Liver (tissue), 8 donors: ENCODE measurements at regions not wholly inside any gene's neighbourhood (a gene's known extent, or its start where the extent isn't known, plus 50 kb on each side); places are given as distances from the start of the nearest gene placed in this dataset.

Experiments used
- DNase-seq: peaks from one replicate; pipeline ENCODE4 v3.0.0-alpha.2; 2017; ENCODE audit warnings: low spot score
- H3K27ac ChIP-seq, 2 donors: one replicate each; pipeline ENCODE4 v1.7.0; 2013; ENCODE audit warnings: inconsistent platforms in 2 of 2, low read length in 2 of 2, control low read depth in 1 of 2, low read depth in 1 of 2, mild to moderate bottlenecking in 1 of 2
- H3K27me3 ChIP-seq, 4 donors: one replicate each; pipeline versions ENCODE4 v1.6.1 to v1.7.0; 2013; ENCODE audit warnings: low read length in 3 of 4, inconsistent platforms in 1 of 4, mild to moderate bottlenecking in 1 of 4, moderate library complexity in 1 of 4; ENCODE audit not compliant: control insufficient read depth in 4 of 4, insufficient read depth in 4 of 4
- H3K36me3 ChIP-seq, 4 donors: one replicate each; pipeline versions ENCODE4 v1.6.1 to v1.7.0; 2013; ENCODE audit warnings: low read length in 3 of 4, mild to moderate bottlenecking in 3 of 4, low read depth in 1 of 4, moderate library complexity in 1 of 4; ENCODE audit not compliant: control insufficient read depth in 4 of 4, insufficient read depth in 3 of 4
- H3K4me1 ChIP-seq, 4 donors: one replicate each; pipeline versions ENCODE4 v1.6.1 to v1.7.0; 2013; ENCODE audit warnings: low read length in 3 of 4, mild to moderate bottlenecking in 3 of 4, moderate library complexity in 1 of 4; ENCODE audit not compliant: control insufficient read depth in 4 of 4, insufficient read depth in 4 of 4
- H3K4me3 ChIP-seq, 3 donors: one replicate each; pipeline versions ENCODE4 v1.6.1 to v1.7.0; 2013; ENCODE audit warnings: low read length in 3 of 3, control low read depth in 1 of 3, low read depth in 1 of 3, mild to moderate bottlenecking in 1 of 3
- H3K9ac ChIP-seq, 2 donors: one replicate each; pipeline ENCODE4 v1.7.0; 2013; ENCODE audit warnings: low read length in 2 of 2, mild to moderate bottlenecking in 2 of 2, moderate library complexity in 2 of 2, control low read depth in 1 of 2, low read depth in 1 of 2
- H3K9me3 ChIP-seq, 4 donors: one replicate each; pipeline versions ENCODE4 v1.6.1 to v1.7.0; 2013; ENCODE audit warnings: low read length in 3 of 4; ENCODE audit not compliant: control insufficient read depth in 4 of 4
- EGR1 ChIP-seq, 2 donors: IDR thresholded peaks; 2 replicates each; pipeline ENCODE4 v1.6.1; 2016 to 2018; ENCODE audit warnings: antibody characterized with exemption in 2 of 2, low read depth in 2 of 2
- FOXA2 ChIP-seq: IDR thresholded peaks from 2 replicates; pipeline ENCODE4 v1.6.1; 2016; ENCODE audit warnings: antibody characterized with exemption
- HNF4A ChIP-seq, 2 donors: conservative IDR thresholded peaks; 2 replicates each; pipeline ENCODE4 v1.6.1; 2016; ENCODE audit warnings: antibody characterized with exemption in 2 of 2, mild to moderate bottlenecking in 2 of 2
- HNF4G ChIP-seq: IDR thresholded peaks from 2 replicates; pipeline ENCODE4 v1.6.1; 2016; ENCODE audit warnings: antibody characterized with exemption
- JUND ChIP-seq, 2 donors: IDR thresholded peaks; 2 replicates each; pipeline ENCODE4 v1.6.1; 2016; ENCODE audit warnings: antibody characterized with exemption in 2 of 2
- RAD21 ChIP-seq, 2 donors: IDR thresholded peaks; 2 replicates each; pipeline ENCODE4 v1.6.1; 2016; ENCODE audit warnings: antibody characterized with exemption in 2 of 2, mild to moderate bottlenecking in 2 of 2
- REST ChIP-seq: IDR thresholded peaks from 2 replicates; pipeline ENCODE4 v1.6.1; 2016; ENCODE audit warnings: antibody characterized with exemption, mild to moderate bottlenecking
- SP1 ChIP-seq: IDR thresholded peaks from 2 replicates; pipeline ENCODE4 v1.6.1; 2018; ENCODE audit warnings: antibody characterized with exemption, mild to moderate bottlenecking
- TAF1 ChIP-seq: conservative IDR thresholded peaks from 2 replicates; pipeline ENCODE4 v1.6.1; 2016; ENCODE audit warnings: antibody characterized with exemption, mild to moderate bottlenecking
- YY1 ChIP-seq: IDR thresholded peaks from 2 replicates; pipeline ENCODE4 v1.6.1; 2016; ENCODE audit warnings: antibody characterized with exemption, mild to moderate bottlenecking
- ZBTB33 ChIP-seq: IDR thresholded peaks from 2 replicates; pipeline ENCODE4 v1.6.1; 2016; ENCODE audit warnings: antibody characterized with exemption
- WGBS: extraction: QIAGEN DNeasy Blood & Tissue Kit; methylation state at CpG from one replicate; pipeline ENCODE4 v1.1.7; 2013; 5-methylcytosine and 5-hydroxymethylcytosine counted together
- TF ChIP-seq, protein P1 (sequence below): IDR thresholded peaks from 2 replicates; pipeline ENCODE4 v1.6.1; 2016; ENCODE audit warnings: antibody characterized with exemption
- TF ChIP-seq, protein P2 (sequence below): IDR thresholded peaks from 2 replicates; pipeline ENCODE4 v1.6.1; 2016; ENCODE audit warnings: antibody characterized with exemption
- TF ChIP-seq, protein P3 (sequence below): fragments of 150-350 bp; IDR thresholded peaks from 2 replicates; pipeline ENCODE4 v1.5.1; 2017; ENCODE audit warnings: improper control_type of control experiment, low read depth, low read length; ENCODE audit not compliant: missing input control
- donor health status: healthy.
- donor health status: healthy.
- donor health status: healthy.
- donor health status: healthy.
- donor health status: healthy.

GRCh38 chr16:85470873-85471272 lies 142.2 kb upstream of the GSE1 start:
- Histone ChIP-seq H3K27me3 (no peaks in the 10 kb centered on the region), H3K9ac (no peak overlapping the region), H3K27ac (no peak overlapping the region), H3K36me3 (no peaks in the 10 kb centered on the region), H3K4me3 (no peak overlapping the region), H3K4me1 (peaks cover 3 to 6% (median 4%) of the 10 kb centered on the region in 4 donors), H3K9me3 (no peaks in the 10 kb centered on the region)
- DNase-seq: no peak
- TF ChIP-seq TAF1 (no peak), EGR1 (IDR thresholded peaks at IDR 0.05; ENCODE audit: low read depth in 2 of 2) (no peak), FOXA2 (no peak), YY1 (no peak), HNF4G (no peak), HNF4A (conservative IDR thresholded peaks at IDR 0.05) (no peak), JUND (IDR thresholded peaks at IDR 0.05) (no peak), REST (no peak)
- TF ChIP-seq, protein P1, sequence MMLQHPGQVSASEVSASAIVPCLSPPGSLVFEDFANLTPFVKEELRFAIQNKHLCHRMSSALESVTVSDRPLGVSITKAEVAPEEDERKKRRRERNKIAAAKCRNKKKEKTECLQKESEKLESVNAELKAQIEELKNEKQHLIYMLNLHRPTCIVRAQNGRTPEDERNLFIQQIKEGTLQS: no peak
- TF ChIP-seq, protein P2, sequence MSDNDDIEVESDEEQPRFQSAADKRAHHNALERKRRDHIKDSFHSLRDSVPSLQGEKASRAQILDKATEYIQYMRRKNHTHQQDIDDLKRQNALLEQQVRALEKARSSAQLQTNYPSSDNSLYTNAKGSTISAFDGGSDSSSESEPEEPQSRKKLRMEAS: no peak
- TF ChIP-seq, protein P3, sequence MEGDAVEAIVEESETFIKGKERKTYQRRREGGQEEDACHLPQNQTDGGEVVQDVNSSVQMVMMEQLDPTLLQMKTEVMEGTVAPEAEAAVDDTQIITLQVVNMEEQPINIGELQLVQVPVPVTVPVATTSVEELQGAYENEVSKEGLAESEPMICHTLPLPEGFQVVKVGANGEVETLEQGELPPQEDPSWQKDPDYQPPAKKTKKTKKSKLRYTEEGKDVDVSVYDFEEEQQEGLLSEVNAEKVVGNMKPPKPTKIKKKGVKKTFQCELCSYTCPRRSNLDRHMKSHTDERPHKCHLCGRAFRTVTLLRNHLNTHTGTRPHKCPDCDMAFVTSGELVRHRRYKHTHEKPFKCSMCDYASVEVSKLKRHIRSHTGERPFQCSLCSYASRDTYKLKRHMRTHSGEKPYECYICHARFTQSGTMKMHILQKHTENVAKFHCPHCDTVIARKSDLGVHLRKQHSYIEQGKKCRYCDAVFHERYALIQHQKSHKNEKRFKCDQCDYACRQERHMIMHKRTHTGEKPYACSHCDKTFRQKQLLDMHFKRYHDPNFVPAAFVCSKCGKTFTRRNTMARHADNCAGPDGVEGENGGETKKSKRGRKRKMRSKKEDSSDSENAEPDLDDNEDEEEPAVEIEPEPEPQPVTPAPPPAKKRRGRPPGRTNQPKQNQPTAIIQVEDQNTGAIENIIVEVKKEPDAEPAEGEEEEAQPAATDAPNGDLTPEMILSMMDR: no peak
- WGBS: 92% methylated on average over 13 of the region's 13 CpGs

- Histone ChIP-seq H3K27me3 (no peaks in the 10 kb centered on the region), H3K9me3 (no peaks in the 10 kb centered on the region), H3K9ac (no peak overlapping the region), H3K27ac (no peak overlapping the region), H3K4me1 (no peaks in the 10 kb centered on the region), H3K36me3 (no peaks in the 10 kb centered on the region), H3K4me3 (no peak overlapping the region)
- 80% methylated on average over 15 of the region's 15 CpGs for WGBS
- DNase-seq: no peak
- TF ChIP-seq RAD21 (IDR thresholded peaks at IDR 0.05) (no peak), ZBTB33 (no peak), SP1 (no peak), HNF4A (conservative IDR thresholded peaks at IDR 0.05) (no peak)
- TF ChIP-seq, protein P3: no peak
- TF ChIP-seq, protein P2: no peak
- TF ChIP-seq, protein P1: no peak
Observed at GRCh38 chr16:85471469-85472431, 141.4 kb upstream of the GSE1 start.
